ENCODE measurements at regions not wholly inside any gene's neighbourhood (a gene's known extent, or its start where the extent isn't known, plus 50 kb on each side); places are given as distances from the start of the nearest gene placed in this dataset.
"Not testable (repeated sequence)": the region's sequence is repeated elsewhere in the genome, so short reads cannot be mapped to it uniquely, and the experiment has no call there.

GRCh38 chr1:187696073-187696472 lies 867.3 kb downstream of the PLA2G4A start:
- Histone ChIP-seq H3K4me1 (ENCODE audit: insufficient read depth, low read length, severe bottlenecking) (no peaks in the 10 kb centered on the region), H3K36me3 (ENCODE audit: insufficient read depth, low read length) (no peaks in the 10 kb centered on the region), H3K79me2 (ENCODE audit: insufficient read depth, low read length) (no peaks in the 10 kb centered on the region), H4K20me1 (ENCODE audit: insufficient read depth, low read length) (no peaks in the 10 kb centered on the region), H3K4me2 (ENCODE audit: low read length) (no peak overlapping the region), H3F3A (ENCODE audit: insufficient read depth, low read length) (no peaks in the 10 kb centered on the region), H3K27ac (ENCODE audit: low read depth, low read length, poor library complexity, severe bottlenecking) (no peak overlapping the region), H3K9me2 (ENCODE audit: low read depth, low read length) (no peaks in the 10 kb centered on the region), H3K9ac (ENCODE audit: low read length) (no peak overlapping the region), H3K4me3 (ENCODE audit: low read depth, low read length, poor library complexity, severe bottlenecking) (no peak overlapping the region), H2AFZ (ENCODE audit: low read length) (no peak overlapping the region), H3K27me3 (ENCODE audit: insufficient read depth, low read length) (no peaks in the 10 kb centered on the region), H3K9me3 (ENCODE audit: low read length) (no peaks in the 10 kb centered on the region)
- TF ChIP-seq CTCF (IDR thresholded peaks at IDR 0.05; ENCODE audit: low read length) (no peak), EZH2 (IDR thresholded peaks at IDR 0.05; ENCODE audit: borderline replicate concordance, low read length) (no peak)

GRCh38 chr1:187703138-187704130 lies 874.7 kb downstream of the PLA2G4A start:
- not testable (repeated sequence) for H3K36me3 ChIP-seq (ENCODE audit: insufficient read depth, low read length); H3F3A ChIP-seq (ENCODE audit: insufficient read depth, low read length); H4K20me1 ChIP-seq (ENCODE audit: insufficient read depth, low read length); H3K27ac ChIP-seq (ENCODE audit: low read depth, low read length, poor library complexity, severe bottlenecking); H3K4me3 ChIP-seq (ENCODE audit: low read depth, low read length, poor library complexity, severe bottlenecking); H2AFZ ChIP-seq (ENCODE audit: low read length); H3K4me1 ChIP-seq (ENCODE audit: insufficient read depth, low read length, severe bottlenecking); H3K27me3 ChIP-seq (ENCODE audit: insufficient read depth, low read length); H3K79me2 ChIP-seq (ENCODE audit: insufficient read depth, low read length); H3K9ac ChIP-seq (ENCODE audit: low read length); H3K9me2 ChIP-seq (ENCODE audit: low read depth, low read length); H3K9me3 ChIP-seq (ENCODE audit: low read length); H3K4me2 ChIP-seq (ENCODE audit: low read length)

- Histone ChIP-seq H3K36me3 (ENCODE audit: insufficient read depth, low read length) (no peaks in the 10 kb centered on the region), H3K27ac (ENCODE audit: low read depth, low read length, poor library complexity, severe bottlenecking) (no peak overlapping the region), H3K4me2 (ENCODE audit: low read length) (no peak overlapping the region), H3K4me3 (ENCODE audit: low read depth, low read length, poor library complexity, severe bottlenecking) (no peak overlapping the region), H3K27me3 (ENCODE audit: insufficient read depth, low read length) (no peaks in the 10 kb centered on the region), H3K9ac (ENCODE audit: low read length) (no peak overlapping the region), H3K4me1 (ENCODE audit: insufficient read depth, low read length, severe bottlenecking) (peaks cover 4% of the 10 kb centered on the region), H3K9me3 (ENCODE audit: low read length) (no peaks in the 10 kb centered on the region), H2AFZ (ENCODE audit: low read length) (no peak overlapping the region), H3F3A (ENCODE audit: insufficient read depth, low read length) (no peaks in the 10 kb centered on the region), H3K9me2 (ENCODE audit: low read depth, low read length) (no peaks in the 10 kb centered on the region), H4K20me1 (ENCODE audit: insufficient read depth, low read length) (no peaks in the 10 kb centered on the region), H3K79me2 (ENCODE audit: insufficient read depth, low read length) (no peaks in the 10 kb centered on the region)
- TF ChIP-seq CTCF (IDR thresholded peaks at IDR 0.05; ENCODE audit: low read length), result no peak
- no peak for TF ChIP-seq EZH2 (IDR thresholded peaks at IDR 0.05; ENCODE audit: borderline replicate concordance, low read length)
Measured at GRCh38 chr1:187714470-187714869, 885.7 kb downstream of the PLA2G4A start.

GRCh38 chr1:187715483-187715882 lies 886.7 kb downstream of the PLA2G4A start:
- Histone ChIP-seq H3F3A (ENCODE audit: insufficient read depth, low read length) (no peaks in the 10 kb centered on the region), H3K4me2 (ENCODE audit: low read length) (no peak overlapping the region), H3K9ac (ENCODE audit: low read length) (no peak overlapping the region), H3K27me3 (ENCODE audit: insufficient read depth, low read length) (no peaks in the 10 kb centered on the region), H3K79me2 (ENCODE audit: insufficient read depth, low read length) (no peaks in the 10 kb centered on the region), H3K27ac (ENCODE audit: low read depth, low read length, poor library complexity, severe bottlenecking) (no peak overlapping the region), H2AFZ (ENCODE audit: low read length) (no peak overlapping the region), H3K9me2 (ENCODE audit: low read depth, low read length) (no peaks in the 10 kb centered on the region), H3K4me3 (ENCODE audit: low read depth, low read length, poor library complexity, severe bottlenecking) (no peak overlapping the region), H3K9me3 (ENCODE audit: low read length) (no peaks in the 10 kb centered on the region), H4K20me1 (ENCODE audit: insufficient read depth, low read length) (no peaks in the 10 kb centered on the region), H3K4me1 (ENCODE audit: insufficient read depth, low read length, severe bottlenecking) (peaks cover 4% of the 10 kb centered on the region), H3K36me3 (ENCODE audit: insufficient read depth, low read length) (no peaks in the 10 kb centered on the region)
- TF ChIP-seq CTCF (IDR thresholded peaks at IDR 0.05; ENCODE audit: low read length) (no peak), EZH2 (IDR thresholded peaks at IDR 0.05; ENCODE audit: borderline replicate concordance, low read length) (no peak)
